ENCODE measurements at regions not wholly inside any gene's neighbourhood (a gene's known extent, or its start where the extent isn't known, plus 50 kb on each side); places are given as distances from the start of the nearest gene placed in this dataset.
"Not testable (repeated sequence)": the region's sequence is repeated elsewhere in the genome, so short reads cannot be mapped to it uniquely, and the experiment has no call there.

- H4K20me1 ChIP-seq (ENCODE audit: insufficient read depth, low read length): no peaks in the 10 kb centered on the region
- H3K4me3 ChIP-seq (ENCODE audit: insufficient read depth, low read length): no peak overlapping the region
- no peaks in the 10 kb centered on the region for H3K27me3 ChIP-seq (ENCODE audit: insufficient read depth, low read length)
- TF ChIP-seq CTCF (IDR thresholded peaks at IDR 0.05; ENCODE audit: extremely low read depth, low read depth, low read length): no peak
- no peaks in the 10 kb centered on the region for H3K36me3 ChIP-seq (ENCODE audit: insufficient read depth, low read length)
- H3K4me2 ChIP-seq (ENCODE audit: insufficient read depth, low read length): no peak overlapping the region
- no peaks in the 10 kb centered on the region for H3K79me2 ChIP-seq (ENCODE audit: insufficient read depth, low read length)
- no peak for DNase-seq (ENCODE audit: insufficient read length, low spot score, missing footprints)
- no peaks in the 10 kb centered on the region for H3K4me1 ChIP-seq (ENCODE audit: insufficient read depth, low read length)
- no peak overlapping the region for H3K27ac ChIP-seq (ENCODE audit: low read depth, low read length)
- no peaks in the 10 kb centered on the region for H3K9me3 ChIP-seq (ENCODE audit: low read depth, low read length)
- no peak overlapping the region for H2AFZ ChIP-seq (ENCODE audit: low read length)
Measured at GRCh38 chr7:68833422-68833821, 764.9 kb upstream of the AUTS2 start.

GRCh38 chr7:68839014-68839413 lies 759.3 kb upstream of the AUTS2 start:
- H3K79me2 ChIP-seq (ENCODE audit: insufficient read depth, low read length): no peaks in the 10 kb centered on the region
- no peak for DNase-seq (ENCODE audit: insufficient read length, low spot score, missing footprints)
- no peak overlapping the region for H3K4me2 ChIP-seq (ENCODE audit: insufficient read depth, low read length)
- H2AFZ ChIP-seq (ENCODE audit: low read length): no peak overlapping the region
- no peaks in the 10 kb centered on the region for H4K20me1 ChIP-seq (ENCODE audit: insufficient read depth, low read length)
- H3K4me3 ChIP-seq (ENCODE audit: insufficient read depth, low read length): no peak overlapping the region
- H3K4me1 ChIP-seq (ENCODE audit: insufficient read depth, low read length): no peaks in the 10 kb centered on the region
- H3K27me3 ChIP-seq (ENCODE audit: insufficient read depth, low read length): no peaks in the 10 kb centered on the region
- no peak for TF ChIP-seq CTCF (IDR thresholded peaks at IDR 0.05; ENCODE audit: extremely low read depth, low read depth, low read length)
- no peaks in the 10 kb centered on the region for H3K36me3 ChIP-seq (ENCODE audit: insufficient read depth, low read length)
- H3K27ac ChIP-seq (ENCODE audit: low read depth, low read length): no peak overlapping the region
- H3K9me3 ChIP-seq (ENCODE audit: low read depth, low read length): no peaks in the 10 kb centered on the region

- H3K27ac ChIP-seq (ENCODE audit: low read depth, low read length): no peak overlapping the region
- no peaks in the 10 kb centered on the region for H3K79me2 ChIP-seq (ENCODE audit: insufficient read depth, low read length)
- H2AFZ ChIP-seq (ENCODE audit: low read length): no peak overlapping the region
- no peaks in the 10 kb centered on the region for H3K9me3 ChIP-seq (ENCODE audit: low read depth, low read length)
- H3K4me3 ChIP-seq (ENCODE audit: insufficient read depth, low read length): no peak overlapping the region
- no peaks in the 10 kb centered on the region for H3K36me3 ChIP-seq (ENCODE audit: insufficient read depth, low read length)
- H3K4me2 ChIP-seq (ENCODE audit: insufficient read depth, low read length): no peak overlapping the region
- DNase-seq (ENCODE audit: insufficient read length, low spot score, missing footprints): no peak
- no peak for TF ChIP-seq CTCF (IDR thresholded peaks at IDR 0.05; ENCODE audit: extremely low read depth, low read depth, low read length)
- no peaks in the 10 kb centered on the region for H3K27me3 ChIP-seq (ENCODE audit: insufficient read depth, low read length)
- no peaks in the 10 kb centered on the region for H4K20me1 ChIP-seq (ENCODE audit: insufficient read depth, low read length)
- H3K4me1 ChIP-seq (ENCODE audit: insufficient read depth, low read length): no peaks in the 10 kb centered on the region
Measured at GRCh38 chr7:68840991-68841390, 757.3 kb upstream of the AUTS2 start.

- H3K4me1 ChIP-seq (ENCODE audit: insufficient read depth, low read length): not testable (repeated sequence)
Measured at GRCh38 chr7:68843985-68844384, 754.3 kb upstream of the AUTS2 start.

More at GRCh38 chr7:68843985-68844384, 754.3 kb upstream of the AUTS2 start:
- H3K27ac ChIP-seq (ENCODE audit: low read depth, low read length); H3K4me3 ChIP-seq (ENCODE audit: insufficient read depth, low read length); H3K4me2 ChIP-seq (ENCODE audit: insufficient read depth, low read length); DNase-seq (ENCODE audit: insufficient read length, low spot score, missing footprints); H3K79me2 ChIP-seq (ENCODE audit: insufficient read depth, low read length); H2AFZ ChIP-seq (ENCODE audit: low read length); H3K36me3 ChIP-seq (ENCODE audit: insufficient read depth, low read length); H3K9me3 ChIP-seq (ENCODE audit: low read depth, low read length); H4K20me1 ChIP-seq (ENCODE audit: insufficient read depth, low read length); H3K27me3 ChIP-seq (ENCODE audit: insufficient read depth, low read length): not testable (repeated sequence)

Measured in osteoblast (primary cell).